UCSD-AML1 (cell line): ENCODE measurements at regions not wholly inside any gene's neighbourhood (a gene's known extent, or its start where the extent isn't known, plus 50 kb on each side); places are given as distances from the start of the nearest gene placed in this dataset.
"Not testable (repeated sequence)": the region's sequence is repeated elsewhere in the genome, so short reads cannot be mapped to it uniquely, and the experiment has no call there.

Experiments used
- DNase-seq: peaks from one replicate; lab custom pipeline; 2025; ENCODE audit not compliant: unreplicated experiment; lab: John Stamatoyannopoulos, UW

- no peak for DNase-seq
Measured at GRCh38 chr15:95169541-95170459, 938.4 kb downstream of the MCTP2 start.

GRCh38 chr15:95170561-95171380, 939.4 kb downstream of the MCTP2 start:
- DNase-seq: no peak

GRCh38 chr15:95171564-95171963, 940.2 kb downstream of the MCTP2 start:
- DNase-seq: no peak

- no peak for DNase-seq
Measured at GRCh38 chr15:95174301-95175259, 943.2 kb downstream of the MCTP2 start.

- DNase-seq: no peak
Measured at GRCh38 chr15:95175914-95176658, 944.7 kb downstream of the MCTP2 start.

GRCh38 chr15:95176794-95177577, 945.6 kb downstream of the MCTP2 start:
- DNase-seq: no peak

- DNase-seq: no peak
Measured at GRCh38 chr15:95180530-95180929, 949.2 kb downstream of the MCTP2 start.

GRCh38 chr15:95182091-95182490, 950.7 kb downstream of the MCTP2 start:
- no peak for DNase-seq

- DNase-seq: no peak
Measured at GRCh38 chr15:95192923-95193322, 961.6 kb downstream of the MCTP2 start.

GRCh38 chr15:95194746-95195145, 963.4 kb downstream of the MCTP2 start:
- no peak for DNase-seq

GRCh38 chr15:95196176-95196915, 965.0 kb downstream of the MCTP2 start:
- DNase-seq: no peak

- no peak for DNase-seq
Measured at GRCh38 chr15:95202569-95203349, 971.4 kb downstream of the MCTP2 start.

- no peak for DNase-seq
Measured at GRCh38 chr15:95205077-95205476, 973.7 kb downstream of the MCTP2 start.

GRCh38 chr15:95205830-95206229, 974.5 kb downstream of the MCTP2 start:
- DNase-seq: not testable (repeated sequence)

GRCh38 chr15:95208071-95208470, 976.7 kb downstream of the MCTP2 start:
- no peak for DNase-seq

- no peak for DNase-seq
Measured at GRCh38 chr15:95208988-95209387, 977.6 kb downstream of the MCTP2 start.

- DNase-seq: no peak
Measured at GRCh38 chr15:95210436-95210981, 979.1 kb downstream of the MCTP2 start.

- no peak for DNase-seq
Measured at GRCh38 chr15:95215017-95215416, 983.7 kb downstream of the MCTP2 start.
